ENCODE measurements at regions not wholly inside any gene's neighbourhood (a gene's known extent, or its start where the extent isn't known, plus 50 kb on each side); places are given as distances from the start of the nearest gene placed in this dataset.
A peak's percentile ranks its signal among the peaks of the same experiment; 100 is the strongest.

- no peak for DNase-seq
These were observed 58.3 kb upstream of the HAO2 start for GRCh38 chr1:119310301-119310700.

- DNase-seq, result no peak
These were observed 56.1 kb upstream of the HAO2 start for GRCh38 chr1:119312500-119312899.

- DNase-seq, result no peak
These were observed 54.4 kb upstream of the HAO2 start for GRCh38 chr1:119314001-119314796.

- DNase-seq, result no peak
These were observed 51.6 kb upstream of the HAO2 start for GRCh38 chr1:119316870-119317416.

- peak; percentile 7 for DNase-seq
These were observed 49.9 kb upstream of the HAO2 start for GRCh38 chr1:119318466-119319309.

All from activated CD4-positive, alpha-beta T cell treated with anti-CD3 and anti-CD28 coated beads, Interleukin-2, amount 50 U/mL, for 16 hours (primary cell).